Middle frontal gyrus (tissue), 1 donor: ENCODE measurements at regions not wholly inside any gene's neighbourhood (a gene's known extent, or its start where the extent isn't known, plus 50 kb on each side); places are given as distances from the start of the nearest gene placed in this dataset.
"Not testable (repeated sequence)": the region's sequence is repeated elsewhere in the genome, so short reads cannot be mapped to it uniquely, and the experiment has no call there.

Experiments
- DNase-seq: peaks from one replicate; pipeline ENCODE4 v3.0.0-alpha.2; 2015; ENCODE audit warnings: low spot score; ENCODE audit errors: extremely low spot score

- DNase-seq: not testable (repeated sequence)
Observed at GRCh38 chr18:39127538-39127937, 1561.9 kb upstream of the CELF4 start.

- DNase-seq: no peak
Observed at GRCh38 chr18:39113790-39114189, 1548.2 kb upstream of the CELF4 start.

- no peak for DNase-seq
Observed at GRCh38 chr18:39105104-39105503, 1539.5 kb upstream of the CELF4 start.

GRCh38 chr18:39072970-39073369 is 1507.4 kb upstream of the CELF4 start:
- no peak for DNase-seq

GRCh38 chr18:39062426-39062825 is 1496.8 kb upstream of the CELF4 start:
- DNase-seq: no peak

- DNase-seq: no peak
Observed at GRCh38 chr18:39058386-39059000, 1492.9 kb upstream of the CELF4 start.

GRCh38 chr18:39057423-39058064 is 1491.9 kb upstream of the CELF4 start:
- no peak for DNase-seq

GRCh38 chr18:39053571-39053970 is 1488.0 kb upstream of the CELF4 start:
- no peak for DNase-seq

GRCh38 chr18:39051013-39051412 is 1485.4 kb upstream of the CELF4 start:
- DNase-seq: no peak

- DNase-seq: no peak
Observed at GRCh38 chr18:39039813-39040212, 1474.2 kb upstream of the CELF4 start.

GRCh38 chr18:39037925-39038324 is 1472.3 kb upstream of the CELF4 start:
- DNase-seq: no peak

GRCh38 chr18:39033312-39033711 is 1467.7 kb upstream of the CELF4 start:
- DNase-seq: no peak

- DNase-seq: no peak
Observed at GRCh38 chr18:39031647-39032046, 1466.0 kb upstream of the CELF4 start.

GRCh38 chr18:39030124-39030655 is 1464.6 kb upstream of the CELF4 start:
- DNase-seq: no peak

- no peak for DNase-seq
Observed at GRCh38 chr18:39025531-39025930, 1459.9 kb upstream of the CELF4 start.

GRCh38 chr18:39019989-39020388 is 1454.4 kb upstream of the CELF4 start:
- DNase-seq: no peak

GRCh38 chr18:39007031-39007902 is 1441.7 kb upstream of the CELF4 start:
- no peak for DNase-seq

- DNase-seq: no peak
Observed at GRCh38 chr18:38996056-38996455, 1430.5 kb upstream of the CELF4 start.

- DNase-seq: no peak
Observed at GRCh38 chr18:38993342-38993741, 1427.7 kb upstream of the CELF4 start.

- no peak for DNase-seq
Observed at GRCh38 chr18:38984968-38985367, 1419.4 kb upstream of the CELF4 start.

GRCh38 chr18:38982072-38982471 is 1416.5 kb upstream of the CELF4 start:
- no peak for DNase-seq

GRCh38 chr18:38981389-38981788 is 1415.8 kb upstream of the CELF4 start:
- DNase-seq: no peak
